Fibroblast of lung (primary cell): ENCODE measurements at regions not wholly inside any gene's neighbourhood (a gene's known extent, or its start where the extent isn't known, plus 50 kb on each side); places are given as distances from the start of the nearest gene placed in this dataset.

Source experiments
- DNase-seq, 2 donors: peaks; one replicate each; pipeline versions ENCODE4 v3.0.0 to v3.0.0-alpha.2; 2010; ENCODE audit warnings: low read depth in 2 of 2
- H2AFZ ChIP-seq: 2 replicates; pipeline ENCODE4 v1.5.1; 2012; ENCODE audit warnings: low read length, control low read depth, inconsistent platforms
- H3K27ac ChIP-seq: 2 replicates; pipeline ENCODE4 v1.5.1; 2011; ENCODE audit warnings: low read length, control low read depth; ENCODE audit not compliant: insufficient read depth
- H3K27me3 ChIP-seq: 2 replicates; pipeline ENCODE4 v1.5.1; 2011; ENCODE audit warnings: mild to moderate bottlenecking, low read length; ENCODE audit not compliant: control insufficient read depth, insufficient read depth
- H3K36me3 ChIP-seq: 2 replicates; pipeline ENCODE4 v1.5.1; 2011; ENCODE audit warnings: low read length; ENCODE audit not compliant: control insufficient read depth, insufficient read depth
- H3K4me1 ChIP-seq: 2 replicates; pipeline ENCODE4 v1.5.1; 2011; ENCODE audit warnings: low read length; ENCODE audit not compliant: control insufficient read depth, insufficient read depth; ENCODE audit errors: extremely low read depth
- H3K4me2 ChIP-seq: 2 replicates; pipeline ENCODE4 v1.5.1; 2011; ENCODE audit warnings: low read length, control low read depth; ENCODE audit not compliant: insufficient read depth; ENCODE audit errors: extremely low read depth
- H3K4me3 ChIP-seq, 4 experiments: fragments of 200-600 bp in 1 of 4; sonication (generic) in 1 of 4; replicated peaks in 1 of 4; 2 replicates each; pipeline ENCODE4 v1.5.1; 2011 to 2016; ENCODE audit warnings: low read length in 4 of 4, low read depth in 3 of 4, mild to moderate bottlenecking in 3 of 4, control low read depth in 2 of 4, inconsistent platforms in 1 of 4, mixed read lengths in 1 of 4; ENCODE audit not compliant: insufficient read depth in 1 of 4; ENCODE audit errors: control extremely low read depth in 1 of 4
- H3K79me2 ChIP-seq: 2 replicates; pipeline ENCODE4 v1.5.1; 2012; ENCODE audit warnings: mild to moderate bottlenecking, low read length, inconsistent platforms; ENCODE audit not compliant: control insufficient read depth, insufficient read depth
- H3K9ac ChIP-seq: 2 replicates; pipeline ENCODE4 v1.5.1; 2011; ENCODE audit warnings: mild to moderate bottlenecking, low read length, control low read depth; ENCODE audit not compliant: insufficient read depth
- H3K9me3 ChIP-seq: 2 replicates; pipeline ENCODE4 v1.5.1; 2012; ENCODE audit warnings: low read depth, low read length; ENCODE audit not compliant: control insufficient read depth, insufficient read depth
- H4K20me1 ChIP-seq: 2 replicates; pipeline ENCODE4 v1.5.1; 2011; ENCODE audit warnings: low read length; ENCODE audit not compliant: control insufficient read depth, insufficient read depth; ENCODE audit errors: extremely low read depth
- CTCF ChIP-seq, 2 donors: IDR thresholded peaks in 1 of 2; conservative IDR thresholded peaks in 1 of 2; 1 replicate in 1 of 2; 2 replicates in 1 of 2; pipeline ENCODE4 v1.5.1; 2011 to 2012; ENCODE audit warnings: low read length in 2 of 2, control low read depth in 1 of 2, inconsistent platforms in 1 of 2, low read depth in 1 of 2, mild to moderate bottlenecking in 1 of 2
- EZH2 ChIP-seq: IDR thresholded peaks from 2 replicates; pipeline ENCODE4 v1.5.1; 2012; ENCODE audit warnings: low read length, control low read depth, mild to moderate bottlenecking; ENCODE audit errors: missing control alignments

- Histone ChIP-seq H3K36me3 (no peaks in the 10 kb centered on the region), H3K9me3 (no peaks in the 10 kb centered on the region), H4K20me1 (no peaks in the 10 kb centered on the region), H3K4me2 (no peak overlapping the region), H3K79me2 (no peaks in the 10 kb centered on the region), H3K9ac (no peak overlapping the region), H3K27ac (no peak overlapping the region), H3K4me3 (no peak overlapping the region), H3K27me3 (no peaks in the 10 kb centered on the region), H2AFZ (no peak overlapping the region), H3K4me1 (no peaks in the 10 kb centered on the region)
- TF ChIP-seq CTCF (conservative IDR thresholded peaks at IDR 0.05 in 1 of 2, IDR thresholded peaks at IDR 0.05 in 1 of 2; ENCODE audit: low read depth in 1 of 2, low read length in 2 of 2) (no peak), EZH2 (no peak)
- DNase-seq: no peak
Observed at GRCh38 chr22:47673557-47673956, 911.1 kb downstream of the TBC1D22A start.

GRCh38 chr22:47672526-47672925 is 910.1 kb downstream of the TBC1D22A start:
- no peaks in the 10 kb centered on the region for H4K20me1 ChIP-seq
- H3K4me1 ChIP-seq: no peaks in the 10 kb centered on the region
- H3K27me3 ChIP-seq: no peaks in the 10 kb centered on the region
- no peak overlapping the region for H3K4me3 ChIP-seq
- no peak for DNase-seq
- H3K79me2 ChIP-seq: no peaks in the 10 kb centered on the region
- H3K27ac ChIP-seq: no peak overlapping the region
- H2AFZ ChIP-seq: no peak overlapping the region
- H3K4me2 ChIP-seq: no peak overlapping the region
- TF ChIP-seq CTCF (conservative IDR thresholded peaks at IDR 0.05 in 1 of 2, IDR thresholded peaks at IDR 0.05 in 1 of 2; ENCODE audit: low read depth in 1 of 2, low read length in 2 of 2): no peak
- no peak for TF ChIP-seq EZH2
- H3K9ac ChIP-seq: no peak overlapping the region
- no peaks in the 10 kb centered on the region for H3K9me3 ChIP-seq
- no peaks in the 10 kb centered on the region for H3K36me3 ChIP-seq

- H3K4me2 ChIP-seq: no peak overlapping the region
- H3K27ac ChIP-seq: no peak overlapping the region
- no peak for TF ChIP-seq EZH2
- TF ChIP-seq CTCF (conservative IDR thresholded peaks at IDR 0.05 in 1 of 2, IDR thresholded peaks at IDR 0.05 in 1 of 2; ENCODE audit: low read depth in 1 of 2, low read length in 2 of 2): no peak
- no peaks in the 10 kb centered on the region for H4K20me1 ChIP-seq
- H3K36me3 ChIP-seq: no peaks in the 10 kb centered on the region
- H3K79me2 ChIP-seq: no peaks in the 10 kb centered on the region
- H3K4me1 ChIP-seq: no peaks in the 10 kb centered on the region
- no peaks in the 10 kb centered on the region for H3K27me3 ChIP-seq
- DNase-seq: no peak
- no peak overlapping the region for H3K9ac ChIP-seq
- no peaks in the 10 kb centered on the region for H3K9me3 ChIP-seq
- no peak overlapping the region for H2AFZ ChIP-seq
- H3K4me3 ChIP-seq: no peak overlapping the region
Observed at GRCh38 chr22:47665151-47665550, 902.7 kb downstream of the TBC1D22A start.
